HepG2 (cell line): ENCODE measurements at regions not wholly inside any gene's neighbourhood (a gene's known extent, or its start where the extent isn't known, plus 50 kb on each side); places are given as distances from the start of the nearest gene placed in this dataset.

Source experiments
- MYC ChIP-seq: sonication (generic); formaldehyde crosslinking; IDR thresholded peaks from 2 replicates; pipeline ENCODE4 v1.9.0; 2021; ENCODE audit warnings: missing genetic modification reagents, borderline replicate concordance
- RBM22 ChIP-seq: fragments of 200-400 bp; formaldehyde crosslinking; optimal IDR thresholded peaks from 2 replicates; pipeline ENCODE3; 2017; ENCODE audit warnings: mild to moderate bottlenecking, low read length, moderate library complexity
- ZFP36L2 ChIP-seq: sonication (generic); formaldehyde crosslinking; IDR thresholded peaks from 2 replicates; pipeline ENCODE4 v1.4.0; 2020; ENCODE audit warnings: missing genetic modification reagents
- ZNF333 ChIP-seq: sonication (generic); formaldehyde crosslinking; IDR thresholded peaks from 2 replicates; pipeline ENCODE4 v1.4.0; 2020; ENCODE audit warnings: mild to moderate bottlenecking, missing genetic modification reagents, borderline replicate concordance
- ZNF672 ChIP-seq: sonication (generic); formaldehyde crosslinking; IDR thresholded peaks from 2 replicates; pipeline ENCODE4 v1.8.1; 2022; ENCODE audit warnings: missing genetic modification reagents
- TF ChIP-seq, protein P1 (sequence below), 2 experiments: fragments of 450-650 bp in 1 of 2; sonication (generic) in 1 of 2; formaldehyde crosslinking in 1 of 2; IDR thresholded peaks; 2 replicates each; pipeline versions ENCODE4 v1.6.1 to v1.8.0; 2016 to 2022; ENCODE audit warnings: antibody characterized with exemption in 1 of 2, mild to moderate bottlenecking in 1 of 2, missing genetic modification reagents in 1 of 2
- TF ChIP-seq, protein P2 (sequence below): sonication (generic); formaldehyde crosslinking; IDR thresholded peaks from 2 replicates; pipeline ENCODE4 v1.4.0; 2020; ENCODE audit warnings: missing genetic modification reagents, borderline replicate concordance
- TF ChIP-seq, protein P3 (sequence below): sonication (generic); formaldehyde crosslinking; IDR thresholded peaks from 2 replicates; pipeline ENCODE4 v1.5.0; 2020; ENCODE audit warnings: missing genetic modification reagents
- TF ChIP-seq, protein P4 (sequence below): sonication (generic); formaldehyde crosslinking; conservative IDR thresholded peaks from 2 replicates; pipeline ENCODE4 v1.4.0; 2020; ENCODE audit warnings: missing genetic modification reagents

DNA sequence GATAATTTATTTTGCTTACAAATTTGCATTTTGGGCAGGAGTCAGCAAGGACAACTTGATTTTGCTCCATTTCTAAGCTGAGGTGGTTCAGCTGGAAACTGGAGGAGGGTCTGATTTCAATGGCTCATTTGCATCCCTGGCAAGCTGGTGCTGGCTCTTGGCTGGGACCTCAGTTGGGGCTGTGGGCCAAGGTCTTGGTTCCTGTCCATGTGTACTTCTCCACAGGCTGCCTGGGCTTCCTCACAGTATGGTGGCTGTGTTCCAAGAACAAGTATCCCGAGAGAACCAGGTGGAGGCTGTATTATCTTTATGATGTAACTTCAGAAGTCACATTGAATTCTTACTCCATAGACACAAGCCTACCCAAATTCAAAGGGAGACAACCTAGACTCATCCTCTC, 77.0 kb upstream of the STX18 start (continued):
- TF ChIP-seq, protein P1, sequence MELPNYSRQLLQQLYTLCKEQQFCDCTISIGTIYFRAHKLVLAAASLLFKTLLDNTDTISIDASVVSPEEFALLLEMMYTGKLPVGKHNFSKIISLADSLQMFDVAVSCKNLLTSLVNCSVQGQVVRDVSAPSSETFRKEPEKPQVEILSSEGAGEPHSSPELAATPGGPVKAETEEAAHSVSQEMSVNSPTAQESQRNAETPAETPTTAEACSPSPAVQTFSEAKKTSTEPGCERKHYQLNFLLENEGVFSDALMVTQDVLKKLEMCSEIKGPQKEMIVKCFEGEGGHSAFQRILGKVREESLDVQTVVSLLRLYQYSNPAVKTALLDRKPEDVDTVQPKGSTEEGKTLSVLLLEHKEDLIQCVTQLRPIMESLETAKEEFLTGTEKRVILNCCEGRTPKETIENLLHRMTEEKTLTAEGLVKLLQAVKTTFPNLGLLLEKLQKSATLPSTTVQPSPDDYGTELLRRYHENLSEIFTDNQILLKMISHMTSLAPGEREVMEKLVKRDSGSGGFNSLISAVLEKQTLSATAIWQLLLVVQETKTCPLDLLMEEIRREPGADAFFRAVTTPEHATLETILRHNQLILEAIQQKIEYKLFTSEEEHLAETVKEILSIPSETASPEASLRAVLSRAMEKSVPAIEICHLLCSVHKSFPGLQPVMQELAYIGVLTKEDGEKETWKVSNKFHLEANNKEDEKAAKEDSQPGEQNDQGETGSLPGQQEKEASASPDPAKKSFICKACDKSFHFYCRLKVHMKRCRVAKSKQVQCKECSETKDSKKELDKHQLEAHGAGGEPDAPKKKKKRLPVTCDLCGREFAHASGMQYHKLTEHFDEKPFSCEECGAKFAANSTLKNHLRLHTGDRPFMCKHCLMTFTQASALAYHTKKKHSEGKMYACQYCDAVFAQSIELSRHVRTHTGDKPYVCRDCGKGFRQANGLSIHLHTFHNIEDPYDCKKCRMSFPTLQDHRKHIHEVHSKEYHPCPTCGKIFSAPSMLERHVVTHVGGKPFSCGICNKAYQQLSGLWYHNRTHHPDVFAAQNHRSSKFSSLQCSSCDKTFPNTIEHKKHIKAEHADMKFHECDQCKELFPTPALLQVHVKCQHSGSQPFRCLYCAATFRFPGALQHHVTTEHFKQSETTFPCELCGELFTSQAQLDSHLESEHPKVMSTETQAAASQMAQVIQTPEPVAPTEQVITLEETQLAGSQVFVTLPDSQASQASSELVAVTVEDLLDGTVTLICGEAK (IDR thresholded peaks at IDR 0.05), result no peak
- TF ChIP-seq, protein P1 (CRISPR knock-in tag; IDR thresholded peaks at IDR 0.05), result no peak
- TF ChIP-seq ZFP36L2 (CRISPR knock-in tag) (no peak), ZNF672 (CRISPR knock-in tag) (no peak), RBM22 (no peak), ZNF333 (CRISPR knock-in tag) (no peak), MYC (CRISPR knock-in tag) (no peak)
- TF ChIP-seq, protein P2, sequence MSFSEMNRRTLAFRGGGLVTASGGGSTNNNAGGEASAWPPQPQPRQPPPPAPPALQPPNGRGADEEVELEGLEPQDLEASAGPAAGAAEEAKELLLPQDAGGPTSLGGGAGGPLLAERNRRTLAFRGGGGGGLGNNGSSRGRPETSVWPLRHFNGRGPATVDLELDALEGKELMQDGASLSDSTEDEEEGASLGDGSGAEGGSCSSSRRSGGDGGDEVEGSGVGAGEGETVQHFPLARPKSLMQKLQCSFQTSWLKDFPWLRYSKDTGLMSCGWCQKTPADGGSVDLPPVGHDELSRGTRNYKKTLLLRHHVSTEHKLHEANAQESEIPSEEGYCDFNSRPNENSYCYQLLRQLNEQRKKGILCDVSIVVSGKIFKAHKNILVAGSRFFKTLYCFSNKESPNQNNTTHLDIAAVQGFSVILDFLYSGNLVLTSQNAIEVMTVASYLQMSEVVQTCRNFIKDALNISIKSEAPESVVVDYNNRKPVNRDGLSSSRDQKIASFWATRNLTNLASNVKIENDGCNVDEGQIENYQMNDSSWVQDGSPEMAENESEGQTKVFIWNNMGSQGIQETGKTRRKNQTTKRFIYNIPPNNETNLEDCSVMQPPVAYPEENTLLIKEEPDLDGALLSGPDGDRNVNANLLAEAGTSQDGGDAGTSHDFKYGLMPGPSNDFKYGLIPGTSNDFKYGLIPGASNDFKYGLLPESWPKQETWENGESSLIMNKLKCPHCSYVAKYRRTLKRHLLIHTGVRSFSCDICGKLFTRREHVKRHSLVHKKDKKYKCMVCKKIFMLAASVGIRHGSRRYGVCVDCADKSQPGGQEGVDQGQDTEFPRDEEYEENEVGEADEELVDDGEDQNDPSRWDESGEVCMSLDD (CRISPR knock-in tag), result no peak
- TF ChIP-seq, protein P3, sequence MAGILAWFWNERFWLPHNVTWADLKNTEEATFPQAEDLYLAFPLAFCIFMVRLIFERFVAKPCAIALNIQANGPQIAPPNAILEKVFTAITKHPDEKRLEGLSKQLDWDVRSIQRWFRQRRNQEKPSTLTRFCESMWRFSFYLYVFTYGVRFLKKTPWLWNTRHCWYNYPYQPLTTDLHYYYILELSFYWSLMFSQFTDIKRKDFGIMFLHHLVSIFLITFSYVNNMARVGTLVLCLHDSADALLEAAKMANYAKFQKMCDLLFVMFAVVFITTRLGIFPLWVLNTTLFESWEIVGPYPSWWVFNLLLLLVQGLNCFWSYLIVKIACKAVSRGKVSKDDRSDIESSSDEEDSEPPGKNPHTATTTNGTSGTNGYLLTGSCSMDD (CRISPR knock-in tag), result no peak
- TF ChIP-seq, protein P4, sequence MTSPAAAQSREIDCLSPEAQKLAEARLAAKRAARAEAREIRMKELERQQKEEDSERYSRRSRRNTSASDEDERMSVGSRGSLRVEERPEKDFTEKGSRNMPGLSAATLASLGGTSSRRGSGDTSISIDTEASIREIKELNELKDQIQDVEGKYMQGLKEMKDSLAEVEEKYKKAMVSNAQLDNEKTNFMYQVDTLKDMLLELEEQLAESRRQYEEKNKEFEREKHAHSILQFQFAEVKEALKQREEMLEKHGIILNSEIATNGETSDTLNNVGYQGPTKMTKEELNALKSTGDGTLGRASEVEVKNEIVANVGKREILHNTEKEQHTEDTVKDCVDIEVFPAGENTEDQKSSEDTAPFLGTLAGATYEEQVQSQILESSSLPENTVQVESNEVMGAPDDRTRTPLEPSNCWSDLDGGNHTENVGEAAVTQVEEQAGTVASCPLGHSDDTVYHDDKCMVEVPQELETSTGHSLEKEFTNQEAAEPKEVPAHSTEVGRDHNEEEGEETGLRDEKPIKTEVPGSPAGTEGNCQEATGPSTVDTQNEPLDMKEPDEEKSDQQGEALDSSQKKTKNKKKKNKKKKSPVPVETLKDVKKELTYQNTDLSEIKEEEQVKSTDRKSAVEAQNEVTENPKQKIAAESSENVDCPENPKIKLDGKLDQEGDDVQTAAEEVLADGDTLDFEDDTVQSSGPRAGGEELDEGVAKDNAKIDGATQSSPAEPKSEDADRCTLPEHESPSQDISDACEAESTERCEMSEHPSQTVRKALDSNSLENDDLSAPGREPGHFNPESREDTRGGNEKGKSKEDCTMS, result no peak
